SHP77 treated with DMSO at 0.1 percent for 48 hours (cell line): ENCODE measurements at regions not wholly inside any gene's neighbourhood (a gene's known extent, or its start where the extent isn't known, plus 50 kb on each side); places are given as distances from the start of the nearest gene placed in this dataset.
"Not testable (repeated sequence)": the region's sequence is repeated elsewhere in the genome, so short reads cannot be mapped to it uniquely, and the experiment has no call there.

Experiments
- DNase-seq: peaks from one replicate; lab custom pipeline; 2025; lab: John Stamatoyannopoulos, UW

GRCh38 chr1:83511146-83511726 is 487.7 kb downstream of the TTLL7 start:
- no peak for DNase-seq

- DNase-seq: no peak
Observed at GRCh38 chr1:83509301-83509781, 489.6 kb downstream of the TTLL7 start.

GRCh38 chr1:83508485-83509151 is 490.3 kb downstream of the TTLL7 start:
- no peak for DNase-seq

GRCh38 chr1:83505148-83505547 is 493.8 kb downstream of the TTLL7 start:
- no peak for DNase-seq

- no peak for DNase-seq
Observed at GRCh38 chr1:83503153-83503552, 495.8 kb downstream of the TTLL7 start.

GRCh38 chr1:83500987-83501591 is 497.8 kb downstream of the TTLL7 start:
- DNase-seq: no peak

- DNase-seq: no peak
Observed at GRCh38 chr1:83500531-83500930, 498.4 kb downstream of the TTLL7 start.

GRCh38 chr1:83499998-83500397 is 498.9 kb downstream of the TTLL7 start:
- DNase-seq: no peak

- no peak for DNase-seq
Observed at GRCh38 chr1:83497563-83497962, 501.4 kb downstream of the TTLL7 start.

- DNase-seq: no peak
Observed at GRCh38 chr1:83495560-83495959, 503.4 kb downstream of the TTLL7 start.

GRCh38 chr1:83493633-83494032 is 505.3 kb downstream of the TTLL7 start:
- no peak for DNase-seq

GRCh38 chr1:83491930-83492329 is 507.0 kb downstream of the TTLL7 start:
- no peak for DNase-seq

- no peak for DNase-seq
Observed at GRCh38 chr1:83490988-83491387, 507.9 kb downstream of the TTLL7 start.

- DNase-seq: not testable (repeated sequence)
Observed at GRCh38 chr1:83488105-83488504, 510.8 kb downstream of the TTLL7 start.

GRCh38 chr1:83487460-83487859 is 511.5 kb downstream of the TTLL7 start:
- DNase-seq: not testable (repeated sequence)

GRCh38 chr1:83485314-83486019 is 513.5 kb downstream of the TTLL7 start:
- not testable (repeated sequence) for DNase-seq

- not testable (repeated sequence) for DNase-seq
Observed at GRCh38 chr1:83481284-83481683, 517.6 kb downstream of the TTLL7 start.

- not testable (repeated sequence) for DNase-seq
Observed at GRCh38 chr1:83479591-83480239, 519.2 kb downstream of the TTLL7 start.

- DNase-seq: not testable (repeated sequence)
Observed at GRCh38 chr1:83478127-83478526, 520.8 kb downstream of the TTLL7 start.

GRCh38 chr1:83476518-83476917 is 522.4 kb downstream of the TTLL7 start:
- DNase-seq: not testable (repeated sequence)

GRCh38 chr1:83474946-83475345 is 524.0 kb downstream of the TTLL7 start:
- DNase-seq: not testable (repeated sequence)

- DNase-seq: not testable (repeated sequence)
Observed at GRCh38 chr1:83473986-83474385, 524.9 kb downstream of the TTLL7 start.
